ENCODE measurements at regions not wholly inside any gene's neighbourhood (a gene's known extent, or its start where the extent isn't known, plus 50 kb on each side); places are given as distances from the start of the nearest gene placed in this dataset.
"Not testable (repeated sequence)": the region's sequence is repeated elsewhere in the genome, so short reads cannot be mapped to it uniquely, and the experiment has no call there.

DNA sequence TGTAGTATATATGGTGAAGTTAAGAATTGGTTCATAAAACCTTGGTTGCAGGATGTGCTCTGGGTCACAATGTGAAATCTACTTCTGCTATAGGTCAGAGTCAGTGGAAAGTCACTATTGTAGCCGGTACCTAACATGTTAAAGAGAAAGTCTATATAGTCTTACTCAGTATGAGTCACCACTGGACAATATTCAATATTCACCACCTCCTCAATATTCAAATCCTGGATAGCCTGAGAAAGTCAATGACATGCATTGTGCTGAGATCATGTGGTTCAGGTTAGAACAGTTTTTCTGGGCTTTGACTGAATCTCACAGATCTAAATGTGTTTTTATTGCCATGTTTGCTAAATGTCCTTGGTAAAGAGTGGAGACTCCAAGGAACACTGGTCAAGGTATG, 108.8 kb downstream of the HMHB1 start:
- no peak for TF ChIP-seq CTCF (IDR thresholded peaks at IDR 0.05)
- Histone ChIP-seq H3K4me3 (no peak overlapping the region), H3K27ac (no peak overlapping the region)
- DNase-seq (ENCODE audit: low spot score): no peak

DNA sequence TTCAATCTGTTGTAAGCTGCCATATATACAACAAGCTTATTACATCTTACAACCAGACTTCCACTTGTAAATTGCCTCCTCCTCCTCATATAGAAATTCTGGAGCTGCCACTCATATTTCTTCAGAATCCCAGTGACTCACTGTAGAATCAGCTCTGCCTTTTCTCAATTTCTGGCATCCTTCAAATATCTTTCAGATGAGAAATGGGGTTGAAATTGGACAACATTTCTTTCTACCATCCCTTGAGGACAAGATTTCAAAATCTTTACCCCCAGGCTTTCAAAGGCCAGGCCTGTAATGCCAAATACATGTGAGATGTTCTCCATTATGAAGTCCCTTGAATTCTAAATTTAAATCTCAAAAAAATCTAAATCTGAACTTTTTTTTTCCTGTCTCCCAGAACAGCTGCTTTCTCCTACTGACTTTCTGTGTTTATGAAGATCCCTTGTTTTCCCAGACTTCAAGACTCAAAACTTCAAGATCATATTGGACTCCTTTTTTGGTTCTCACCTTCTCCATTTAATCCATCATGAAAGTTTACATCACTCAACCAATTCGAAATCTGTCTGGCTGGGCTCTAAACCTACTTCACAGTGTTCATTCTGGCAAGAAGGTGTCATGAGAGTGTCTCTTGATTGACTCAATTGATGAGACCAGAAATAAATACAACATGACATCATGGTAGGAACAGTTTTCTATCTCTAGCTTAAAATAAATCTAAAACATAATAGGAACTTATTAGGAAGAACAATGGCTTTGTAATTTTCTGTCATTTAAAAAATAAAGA, 109.8 kb downstream of the HMHB1 start:
- Histone ChIP-seq H3K27ac (no peak overlapping the region), H3K4me3 (no peak overlapping the region)
- no peak for DNase-seq (ENCODE audit: low spot score)
- no peak for TF ChIP-seq CTCF (IDR thresholded peaks at IDR 0.05)

GRCh38 chr5:143922718-143923117, 110.8 kb downstream of the HMHB1 start:
- Histone ChIP-seq H3K4me3 (no peak overlapping the region), H3K27ac (no peak overlapping the region)
- DNase-seq (ENCODE audit: low spot score): no peak
- no peak for TF ChIP-seq CTCF (IDR thresholded peaks at IDR 0.05)

DNA sequence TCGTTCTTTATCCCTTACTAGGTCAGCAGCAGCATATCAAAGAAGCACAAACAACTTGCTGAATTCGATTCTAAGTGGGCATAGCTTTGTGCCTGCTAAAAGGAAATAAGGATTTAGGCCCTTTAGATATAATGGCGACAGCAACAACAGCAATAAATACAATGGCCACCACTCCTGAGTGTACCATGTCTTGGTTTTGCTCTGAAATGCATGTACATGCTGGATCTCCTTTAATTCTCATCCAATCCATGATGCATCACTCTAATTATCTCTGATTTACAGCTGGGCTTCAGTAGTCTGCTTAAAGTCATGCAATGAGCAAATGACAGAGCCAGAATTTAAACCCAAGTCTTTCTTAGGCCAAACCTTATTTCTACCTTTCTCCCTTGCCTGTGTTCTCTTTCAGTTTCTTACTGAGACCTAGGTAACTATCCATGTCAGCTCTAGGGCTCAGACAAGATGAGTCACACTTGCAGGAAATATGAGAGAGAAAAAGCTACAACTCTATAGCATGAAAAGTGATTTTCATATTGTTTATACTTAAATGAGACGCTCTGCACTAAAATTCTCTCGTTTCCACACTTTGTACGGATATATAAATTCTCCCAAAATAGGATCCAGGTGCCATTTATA, 111.8 kb downstream of the HMHB1 start:
- no peak for TF ChIP-seq CTCF (IDR thresholded peaks at IDR 0.05)
- DNase-seq (ENCODE audit: low spot score): no peak
- H3K27ac ChIP-seq: no peak overlapping the region
- H3K4me3 ChIP-seq: no peak overlapping the region

- no peak for TF ChIP-seq CTCF (IDR thresholded peaks at IDR 0.05)
- H3K4me3 ChIP-seq: no peak overlapping the region
- no peak for DNase-seq (ENCODE audit: low spot score)
- no peak overlapping the region for H3K27ac ChIP-seq
These were observed 112.5 kb downstream of the HMHB1 start for GRCh38 chr5:143924311-143924978.

DNA sequence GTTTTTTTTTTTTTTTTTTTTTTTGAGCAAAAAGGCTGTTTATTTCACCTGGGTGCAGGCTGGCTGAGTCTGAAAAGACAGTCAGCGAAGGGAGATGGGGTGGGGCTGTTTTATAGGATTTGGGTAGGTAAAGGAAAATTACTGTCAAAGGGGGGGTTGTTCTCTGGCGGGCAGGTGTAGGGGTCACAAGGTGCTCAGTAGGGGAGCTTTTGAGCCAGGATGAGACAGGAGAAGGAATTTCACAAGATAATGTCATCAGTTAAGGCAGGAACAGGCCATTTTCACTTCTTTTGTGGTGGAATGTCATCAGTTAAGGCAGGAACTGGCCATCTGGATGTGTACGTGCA, 113.0 kb downstream of the HMHB1 start:
- not testable (repeated sequence) for H3K27ac ChIP-seq; DNase-seq (ENCODE audit: low spot score); H3K4me3 ChIP-seq

DNA sequence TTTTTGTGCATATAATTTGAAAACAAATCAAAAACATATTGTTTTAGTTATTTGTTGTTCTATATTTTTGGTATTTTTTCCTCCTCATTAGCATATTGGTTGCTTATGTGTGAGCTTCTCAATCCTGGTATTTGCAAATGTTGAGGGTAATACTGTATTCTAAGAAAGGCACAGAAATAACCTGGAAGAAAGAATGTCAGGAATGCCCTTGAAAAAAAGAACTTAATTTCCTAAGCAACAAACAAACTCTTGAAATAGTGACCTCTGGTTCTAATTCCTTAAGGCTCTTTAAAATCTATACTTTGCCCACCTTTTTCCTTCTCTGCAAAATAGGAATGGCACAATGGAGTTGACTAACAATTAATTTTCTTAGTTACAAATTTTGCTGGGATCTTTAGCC, 117.5 kb downstream of the HMHB1 start:
- TF ChIP-seq CTCF (IDR thresholded peaks at IDR 0.05): no peak
- no peak for DNase-seq (ENCODE audit: low spot score)
- no peak overlapping the region for H3K4me3 ChIP-seq
- H3K27ac ChIP-seq: no peak overlapping the region
